OCI-LY1 (cell line): ENCODE measurements at regions not wholly inside any gene's neighbourhood (a gene's known extent, or its start where the extent isn't known, plus 50 kb on each side); places are given as distances from the start of the nearest gene placed in this dataset.

ENCODE experiments used
- H2AFZ ChIP-seq: fragments of 200-600 bp; sonication (generic), shearing (Covaris generic); 2 replicates; pipeline ENCODE4 v1.6.0; 2014; ENCODE audit warnings: antibody characterized with exemption, mild to moderate bottlenecking, low read length
- H3F3A ChIP-seq: fragments of 200-600 bp; sonication (generic), shearing (Covaris generic); 2 replicates; pipeline ENCODE4 v1.6.0; 2014; ENCODE audit warnings: mild to moderate bottlenecking, antibody characterized with exemption, low read length, moderate library complexity; ENCODE audit not compliant: insufficient read depth
- H3K27ac ChIP-seq: fragments of 200-600 bp; sonication (generic); 2 replicates; pipeline ENCODE4 v1.5.1; 2014; ENCODE audit warnings: low read length, mixed run types, mild to moderate bottlenecking, low read depth; ENCODE audit not compliant: poor library complexity, severe bottlenecking
- H3K27me3 ChIP-seq: fragments of 200-600 bp; sonication (generic); 2 replicates; pipeline ENCODE4 v1.6.0; 2014; ENCODE audit warnings: antibody characterized with exemption, mild to moderate bottlenecking, low read length, moderate library complexity; ENCODE audit not compliant: insufficient read depth
- H3K36me3 ChIP-seq: fragments of 200-600 bp; sonication (generic); 2 replicates; pipeline ENCODE4 v1.6.1; 2014; ENCODE audit warnings: mild to moderate bottlenecking, antibody characterized with exemption, low read length, moderate library complexity, mixed read lengths; ENCODE audit not compliant: insufficient read depth
- H3K4me1 ChIP-seq: fragments of 200-600 bp; sonication (generic); 2 replicates; pipeline ENCODE4 v1.5.1; 2014; ENCODE audit warnings: mild to moderate bottlenecking, low read length, moderate library complexity; ENCODE audit not compliant: insufficient read depth, severe bottlenecking
- H3K4me2 ChIP-seq: fragments of 200-600 bp; sonication (generic), shearing (Covaris generic); 2 replicates; pipeline ENCODE4 v1.6.1; 2014; ENCODE audit warnings: low read length
- H3K4me3 ChIP-seq: fragments of 200-600 bp; sonication (generic); 2 replicates; pipeline ENCODE4 v1.5.1; 2014; ENCODE audit warnings: low read length, low read depth, mild to moderate bottlenecking, mixed read lengths; ENCODE audit not compliant: poor library complexity, severe bottlenecking
- H3K79me2 ChIP-seq: fragments of 200-600 bp; shearing (Covaris generic); 2 replicates; pipeline ENCODE4 v1.6.1; 2016; ENCODE audit warnings: mixed run types, low read length, mixed read lengths; ENCODE audit not compliant: insufficient read depth
- H3K9ac ChIP-seq: fragments of 200-600 bp; sonication (generic), shearing (Covaris generic); 2 replicates; pipeline ENCODE4 v1.6.1; 2014; ENCODE audit warnings: mild to moderate bottlenecking, low read length, mixed read lengths
- H3K9me2 ChIP-seq: fragments of 200-600 bp; sonication (generic), shearing (Covaris generic); 2 replicates; pipeline ENCODE4 v1.6.1; 2014; ENCODE audit warnings: low read depth, mild to moderate bottlenecking, low read length, mixed read lengths
- H3K9me3 ChIP-seq: fragments of 200-600 bp; shearing (Covaris generic); 2 replicates; pipeline ENCODE4 v1.6.1; 2014; ENCODE audit warnings: low read length, mixed read lengths
- H4K20me1 ChIP-seq: fragments of 200-600 bp; sonication (generic), shearing (Covaris generic); 2 replicates; pipeline ENCODE4 v1.6.0; 2016; ENCODE audit warnings: mild to moderate bottlenecking, low read length; ENCODE audit not compliant: insufficient read depth
- EZH2 ChIP-seq: fragments of 200-600 bp; sonication (generic), shearing (Covaris generic); IDR thresholded peaks from 2 replicates; pipeline ENCODE4 v1.8.0; 2017; ENCODE audit warnings: borderline replicate concordance, mixed run types, mild to moderate bottlenecking, antibody characterized with exemption, low read length, moderate library complexity, mixed read lengths
- TF ChIP-seq, protein P1 (sequence below): fragments of 200-600 bp; sonication (generic), shearing (Covaris generic); IDR thresholded peaks from 2 replicates; pipeline ENCODE4 v1.5.1; 2017; ENCODE audit warnings: mild to moderate bottlenecking, antibody characterized with exemption, low read length, moderate library complexity, mixed read lengths

DNA sequence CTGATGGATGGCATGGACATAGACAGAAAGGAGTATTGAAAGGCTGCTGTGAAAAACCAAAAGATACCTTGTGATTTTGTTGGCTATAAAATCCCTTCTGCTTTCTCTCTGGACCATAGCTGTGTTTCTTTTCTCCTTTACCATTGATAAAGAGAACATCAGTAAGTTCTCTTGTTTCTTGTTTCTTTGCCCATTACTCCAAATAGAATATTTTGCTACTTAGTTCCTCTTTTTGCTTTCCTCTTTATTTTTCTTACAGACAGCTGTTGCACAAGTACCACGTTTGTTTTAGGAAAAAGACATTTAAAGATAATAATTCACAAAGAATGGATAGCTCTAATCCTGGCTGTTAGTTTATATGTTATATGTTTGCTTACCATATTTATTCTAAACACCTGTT lies 1129.2 kb downstream of the DTWD2 start:
- TF ChIP-seq, protein P1, sequence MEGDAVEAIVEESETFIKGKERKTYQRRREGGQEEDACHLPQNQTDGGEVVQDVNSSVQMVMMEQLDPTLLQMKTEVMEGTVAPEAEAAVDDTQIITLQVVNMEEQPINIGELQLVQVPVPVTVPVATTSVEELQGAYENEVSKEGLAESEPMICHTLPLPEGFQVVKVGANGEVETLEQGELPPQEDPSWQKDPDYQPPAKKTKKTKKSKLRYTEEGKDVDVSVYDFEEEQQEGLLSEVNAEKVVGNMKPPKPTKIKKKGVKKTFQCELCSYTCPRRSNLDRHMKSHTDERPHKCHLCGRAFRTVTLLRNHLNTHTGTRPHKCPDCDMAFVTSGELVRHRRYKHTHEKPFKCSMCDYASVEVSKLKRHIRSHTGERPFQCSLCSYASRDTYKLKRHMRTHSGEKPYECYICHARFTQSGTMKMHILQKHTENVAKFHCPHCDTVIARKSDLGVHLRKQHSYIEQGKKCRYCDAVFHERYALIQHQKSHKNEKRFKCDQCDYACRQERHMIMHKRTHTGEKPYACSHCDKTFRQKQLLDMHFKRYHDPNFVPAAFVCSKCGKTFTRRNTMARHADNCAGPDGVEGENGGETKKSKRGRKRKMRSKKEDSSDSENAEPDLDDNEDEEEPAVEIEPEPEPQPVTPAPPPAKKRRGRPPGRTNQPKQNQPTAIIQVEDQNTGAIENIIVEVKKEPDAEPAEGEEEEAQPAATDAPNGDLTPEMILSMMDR = no peak
- TF ChIP-seq EZH2 = no peak
- H3K9ac ChIP-seq = no peak overlapping the region
- H3K9me2 ChIP-seq = no peaks in the 10 kb centered on the region
- H3K9me3 ChIP-seq = no peaks in the 10 kb centered on the region
- no peak overlapping the region for H3K4me2 ChIP-seq
- H3K4me3 ChIP-seq = no peak overlapping the region
- no peaks in the 10 kb centered on the region for H3K79me2 ChIP-seq
- H4K20me1 ChIP-seq = no peaks in the 10 kb centered on the region
- no peak overlapping the region for H2AFZ ChIP-seq
- no peaks in the 10 kb centered on the region for H3K4me1 ChIP-seq
- H3F3A ChIP-seq = no peaks in the 10 kb centered on the region
- no peaks in the 10 kb centered on the region for H3K27me3 ChIP-seq
- no peaks in the 10 kb centered on the region for H3K36me3 ChIP-seq
- H3K27ac ChIP-seq = no peak overlapping the region

DNA sequence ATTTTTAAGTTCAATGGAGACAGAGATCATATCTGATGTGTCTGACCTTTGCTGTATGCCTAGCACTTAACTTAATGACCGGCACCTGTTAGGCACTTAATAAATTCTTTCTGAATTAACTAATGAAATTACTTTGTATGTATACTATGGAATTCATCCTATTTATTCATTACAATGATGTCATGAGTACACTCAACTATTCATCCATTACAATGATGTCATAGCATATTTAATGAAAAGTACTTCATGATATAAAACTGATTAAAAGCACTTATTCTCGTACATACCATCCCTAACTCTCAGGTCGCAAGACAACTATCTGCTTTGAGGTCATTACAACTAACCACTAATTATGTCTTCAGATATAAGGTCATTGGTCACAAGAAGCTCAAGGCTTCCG lies 1131.6 kb downstream of the DTWD2 start:
- no peak overlapping the region for H3K4me2 ChIP-seq
- H4K20me1 ChIP-seq = no peaks in the 10 kb centered on the region
- H3K27ac ChIP-seq = no peak overlapping the region
- no peaks in the 10 kb centered on the region for H3K79me2 ChIP-seq
- H3K9ac ChIP-seq = no peak overlapping the region
- no peaks in the 10 kb centered on the region for H3K27me3 ChIP-seq
- H3F3A ChIP-seq = no peaks in the 10 kb centered on the region
- H3K4me1 ChIP-seq = no peaks in the 10 kb centered on the region
- no peaks in the 10 kb centered on the region for H3K9me3 ChIP-seq
- no peak for TF ChIP-seq EZH2
- TF ChIP-seq, protein P1 = no peak
- H3K36me3 ChIP-seq = no peaks in the 10 kb centered on the region
- no peak overlapping the region for H2AFZ ChIP-seq
- H3K4me3 ChIP-seq = no peak overlapping the region
- no peaks in the 10 kb centered on the region for H3K9me2 ChIP-seq

DNA sequence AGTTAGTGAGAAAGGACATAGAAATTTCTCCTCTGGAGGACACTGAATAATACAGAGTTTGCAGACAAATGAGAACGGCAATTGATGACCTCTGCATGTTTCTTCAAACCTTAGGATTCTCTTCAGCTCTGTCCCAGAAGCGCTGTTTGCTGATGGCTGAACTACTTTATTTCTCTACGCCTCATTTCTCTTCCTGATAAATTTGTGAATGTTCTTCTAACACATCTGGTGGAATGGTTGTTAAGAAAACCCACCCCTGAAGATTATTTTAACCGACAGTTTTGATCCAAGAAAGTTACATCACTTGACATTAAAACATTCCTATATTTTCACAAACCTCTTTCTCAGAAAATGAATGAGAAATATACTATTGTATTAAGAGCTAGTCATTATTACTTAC lies 1150.6 kb downstream of the DTWD2 start:
- Histone ChIP-seq H3K9me3 (no peaks in the 10 kb centered on the region), H3K79me2 (no peaks in the 10 kb centered on the region), H3K27ac (no peak overlapping the region), H3K4me3 (no peak overlapping the region), H4K20me1 (no peaks in the 10 kb centered on the region), H3K4me2 (no peak overlapping the region), H3K9ac (no peak overlapping the region), H3K4me1 (no peaks in the 10 kb centered on the region), H3K9me2 (no peaks in the 10 kb centered on the region), H3K36me3 (no peaks in the 10 kb centered on the region), H3F3A (no peaks in the 10 kb centered on the region), H3K27me3 (no peaks in the 10 kb centered on the region), H2AFZ (no peak overlapping the region)
- TF ChIP-seq EZH2 = no peak
- TF ChIP-seq, protein P1 = no peak
